ENCODE measurements at regions not wholly inside any gene's neighbourhood (a gene's known extent, or its start where the extent isn't known, plus 50 kb on each side); places are given as distances from the start of the nearest gene placed in this dataset.
"Not testable (repeated sequence)": the region's sequence is repeated elsewhere in the genome, so short reads cannot be mapped to it uniquely, and the experiment has no call there.

- intact Hi-C loops (cut with DNase I; ENCODE audit: low total_unique reads): no loop called here
- 80 to 91% methylated on average over 15 of the region's 15 CpGs for WGBS, 2 donors
- peak in 1 of 2 donors; percentile 37 for DNase-seq (ENCODE audit: low spot score in 2 of 2)
Observed at GRCh38 chr2:128600581-128601297, 282.1 kb upstream of the HS6ST1 start.

GRCh38 chr2:128601298-128602037, 282.8 kb upstream of the HS6ST1 start:
- 93 to 96% methylated on average over 16 of the region's 16 CpGs for WGBS, 2 donors

More at GRCh38 chr2:128600581-128601297, 282.1 kb upstream of the HS6ST1 start:
- H3K4me3 ChIP-seq (ENCODE audit: low read depth, poor library complexity, severe bottlenecking): no peak overlapping the region
- TF ChIP-seq CTCF (IDR thresholded peaks at IDR 0.05) (no peak), POLR2A (IDR thresholded peaks at IDR 0.05) (no peak)

GRCh38 chr2:128602038-128602698, 283.5 kb upstream of the HS6ST1 start:
- intact Hi-C loops (cut with DNase I; ENCODE audit: low total_unique reads): no loop called here
- H3K4me3 ChIP-seq (ENCODE audit: low read depth, poor library complexity, severe bottlenecking): no peak overlapping the region
- 91 to 94% methylated on average over 11 of the region's 11 CpGs for WGBS, 2 donors
- no peak for TF ChIP-seq CTCF (IDR thresholded peaks at IDR 0.05)
- no peak for TF ChIP-seq POLR2A (IDR thresholded peaks at IDR 0.05)
- peak in 1 of 2 donors; percentile 42 for DNase-seq (ENCODE audit: low spot score in 2 of 2)

More at GRCh38 chr2:128601298-128602037, 282.8 kb upstream of the HS6ST1 start:
- intact Hi-C loops (cut with DNase I; ENCODE audit: low total_unique reads): no loop called here
- TF ChIP-seq CTCF (IDR thresholded peaks at IDR 0.05): no peak
- TF ChIP-seq POLR2A (IDR thresholded peaks at IDR 0.05): no peak
- peak in 1 of 2 donors; percentile 81 for DNase-seq (ENCODE audit: low spot score in 2 of 2)
- no peak overlapping the region for H3K4me3 ChIP-seq (ENCODE audit: low read depth, poor library complexity, severe bottlenecking)

GRCh38 chr2:128602699-128603101, 284.0 kb upstream of the HS6ST1 start:
- peak in 1 of 2 donors; percentile 77 for DNase-seq (ENCODE audit: low spot score in 2 of 2)
- H3K4me3 ChIP-seq (ENCODE audit: low read depth, poor library complexity, severe bottlenecking): no peak overlapping the region
- TF ChIP-seq POLR2A (IDR thresholded peaks at IDR 0.05) (no peak), CTCF (IDR thresholded peaks at IDR 0.05) (no peak)
- WGBS, 2 donors: 91 to 93% methylated on average over 12 to 14 of the region's 14 CpGs
- intact Hi-C loops (cut with DNase I; ENCODE audit: low total_unique reads): no loop called here

GRCh38 chr2:128603411-128603924, 284.8 kb upstream of the HS6ST1 start:
- peak in 1 of 2 donors; percentile 79 for DNase-seq (ENCODE audit: low spot score in 2 of 2)
- TF ChIP-seq POLR2A (IDR thresholded peaks at IDR 0.05): no peak
- 75 to 97% methylated on average over 6 to 14 of the region's 14 CpGs for WGBS, 2 donors
- H3K4me3 ChIP-seq (ENCODE audit: low read depth, poor library complexity, severe bottlenecking): no peak overlapping the region
- intact Hi-C loops (cut with DNase I; ENCODE audit: low total_unique reads): no loop called here

GRCh38 chr2:128604045-128604444, 285.4 kb upstream of the HS6ST1 start:
- intact Hi-C loops (cut with DNase I; ENCODE audit: low total_unique reads): no loop called here
- 94 to 96% methylated on average over 2 of the region's 2 CpGs for WGBS, 2 donors
- TF ChIP-seq POLR2A (IDR thresholded peaks at IDR 0.05) (no peak), CTCF (IDR thresholded peaks at IDR 0.05) (no peak)
- H3K4me3 ChIP-seq (ENCODE audit: low read depth, poor library complexity, severe bottlenecking): no peak overlapping the region
- DNase-seq (ENCODE audit: low spot score in 2 of 2): peak in 1 of 2 donors; percentile 23

- intact Hi-C loops (cut with DNase I; ENCODE audit: low total_unique reads): not testable (repeated sequence)
Observed at GRCh38 chr2:128604581-128604980, 285.9 kb upstream of the HS6ST1 start.

More at GRCh38 chr2:128604581-128604980, 285.9 kb upstream of the HS6ST1 start:
- 94 to 96% methylated on average over 12 of the region's 12 CpGs for WGBS, 2 donors
- not testable (repeated sequence) for H3K4me3 ChIP-seq (ENCODE audit: low read depth, poor library complexity, severe bottlenecking)
- peak in 1 of 2 donors; percentile 68 for DNase-seq (ENCODE audit: low spot score in 2 of 2)

All from lower leg skin (tissue), 4 donors.